ENCODE measurements at regions not wholly inside any gene's neighbourhood (a gene's known extent, or its start where the extent isn't known, plus 50 kb on each side); places are given as distances from the start of the nearest gene placed in this dataset.

GRCh38 chr3:28088811-28089526, 152.4 kb upstream of the CMC1 start:
- H3K27ac ChIP-seq (ENCODE audit: low read depth, low read length, poor library complexity, severe bottlenecking), result no peak overlapping the region
- intact Hi-C loops (cut with micrococcal nuclease; ENCODE audit: unreplicated experiment), result no loop called here

GRCh38 chr3:28089527-28089897, 151.9 kb upstream of the CMC1 start:
- intact Hi-C loops (cut with micrococcal nuclease; ENCODE audit: unreplicated experiment), result no loop called here
- no peak overlapping the region for H3K27ac ChIP-seq (ENCODE audit: low read depth, low read length, poor library complexity, severe bottlenecking)
- no peaks in the 10 kb centered on the region for H3K9me2 ChIP-seq (ENCODE audit: insufficient read depth, low read length)
- no peak overlapping the region for H3K4me3 ChIP-seq (ENCODE audit: low read depth, low read length, poor library complexity, severe bottlenecking)
- no peaks in the 10 kb centered on the region for H3K9me3 ChIP-seq (ENCODE audit: low read length)
- no peaks in the 10 kb centered on the region for H3K36me3 ChIP-seq (ENCODE audit: insufficient read depth, low read length)
- no peaks in the 10 kb centered on the region for H3K79me2 ChIP-seq (ENCODE audit: insufficient read depth, low read depth, low read length)
- CTCF ChIA-PET (ENCODE audit: unreplicated experiment), result no interaction called here
- TF ChIP-seq CTCF (conservative IDR thresholded peaks at IDR 0.05; ENCODE audit: low read length), result no peak
- H3K4me2 ChIP-seq (ENCODE audit: low read length), result no peak overlapping the region
- DNase-seq (ENCODE audit: low spot score), result no peak
- no peaks in the 10 kb centered on the region for H4K20me1 ChIP-seq (ENCODE audit: insufficient read depth, low read length)
- BruUV-seq (replicated peaks), result no TSS peak
- POLR2A ChIA-PET, result interaction anchor here (0.7 kb wide), 1 partner anchor 41 kb away, joined by 3 read pairs; no protein-coding TSS in a partner anchor
- H2AFZ ChIP-seq (ENCODE audit: low read length), result no peak overlapping the region
- no peaks in the 10 kb centered on the region for H3K4me1 ChIP-seq (ENCODE audit: insufficient read depth, low read length, poor library complexity, severe bottlenecking)

More at GRCh38 chr3:28088811-28089526, 152.4 kb upstream of the CMC1 start:
- no peak overlapping the region for H3K4me3 ChIP-seq (ENCODE audit: low read depth, low read length, poor library complexity, severe bottlenecking)
- DNase-seq (ENCODE audit: low spot score), result no peak
- ChIA-PET POLR2A (interaction anchor here (0.7 kb wide), 1 partner anchor 42 kb away, joined by 3 read pairs; no protein-coding TSS in a partner anchor), CTCF (ENCODE audit: unreplicated experiment) (no interaction called here)
- H3K79me2 ChIP-seq (ENCODE audit: insufficient read depth, low read depth, low read length), result no peaks in the 10 kb centered on the region
- TF ChIP-seq CTCF (conservative IDR thresholded peaks at IDR 0.05; ENCODE audit: low read length), result no peak
- TF ChIP-seq EZH2phosphoT487 (IDR thresholded peaks at IDR 0.05; ENCODE audit: borderline replicate concordance, low read depth, low read length), result no peak
- H4K20me1 ChIP-seq (ENCODE audit: insufficient read depth, low read length), result no peaks in the 10 kb centered on the region
- H3K9me2 ChIP-seq (ENCODE audit: insufficient read depth, low read length), result no peaks in the 10 kb centered on the region
- no TSS peak for BruUV-seq (replicated peaks)
- no peak overlapping the region for H3K4me2 ChIP-seq (ENCODE audit: low read length)
- H2AFZ ChIP-seq (ENCODE audit: low read length), result no peak overlapping the region
- no peaks in the 10 kb centered on the region for H3K9me3 ChIP-seq (ENCODE audit: low read length)
- H3K36me3 ChIP-seq (ENCODE audit: insufficient read depth, low read length), result no peaks in the 10 kb centered on the region
- no peaks in the 10 kb centered on the region for H3K4me1 ChIP-seq (ENCODE audit: insufficient read depth, low read length, poor library complexity, severe bottlenecking)

GRCh38 chr3:28099296-28099695, 142.1 kb upstream of the CMC1 start:
- CTCF ChIA-PET (ENCODE audit: unreplicated experiment), result no interaction called here
- H4K20me1 ChIP-seq (ENCODE audit: insufficient read depth, low read length), result no peaks in the 10 kb centered on the region
- intact Hi-C loops (cut with micrococcal nuclease; ENCODE audit: unreplicated experiment), result no loop called here
- no peaks in the 10 kb centered on the region for H3K79me2 ChIP-seq (ENCODE audit: insufficient read depth, low read depth, low read length)
- no peaks in the 10 kb centered on the region for H3K4me1 ChIP-seq (ENCODE audit: insufficient read depth, low read length, poor library complexity, severe bottlenecking)
- H3K9me2 ChIP-seq (ENCODE audit: insufficient read depth, low read length), result no peaks in the 10 kb centered on the region; the same call in 1 of the 2 replicates
- no peak overlapping the region for H3K4me2 ChIP-seq (ENCODE audit: low read length)
- POLR2A ChIA-PET, result no interaction called here
- TF ChIP-seq CTCF (conservative IDR thresholded peaks at IDR 0.05; ENCODE audit: low read length) (no peak), EZH2phosphoT487 (IDR thresholded peaks at IDR 0.05; ENCODE audit: borderline replicate concordance, low read depth, low read length) (no peak)
- no peak overlapping the region for H3K4me3 ChIP-seq (ENCODE audit: low read depth, low read length, poor library complexity, severe bottlenecking)
- no peak for DNase-seq (ENCODE audit: low spot score)
- H3K36me3 ChIP-seq (ENCODE audit: insufficient read depth, low read length), result no peaks in the 10 kb centered on the region
- no peak overlapping the region for H2AFZ ChIP-seq (ENCODE audit: low read length)
- H3K27ac ChIP-seq (ENCODE audit: low read depth, low read length, poor library complexity, severe bottlenecking), result no peak overlapping the region
- H3K9me3 ChIP-seq (ENCODE audit: low read length), result no peaks in the 10 kb centered on the region; the same call in 1 of the 2 replicates
- BruUV-seq (replicated peaks), result no TSS peak
